Neural progenitor cell (in vitro differentiated cells): ENCODE measurements at regions not wholly inside any gene's neighbourhood (a gene's known extent, or its start where the extent isn't known, plus 50 kb on each side); places are given as distances from the start of the nearest gene placed in this dataset.

ENCODE experiments used
- CTCF ChIP-seq: fragments of 200-600 bp; sonication (generic); IDR thresholded peaks from 2 replicates; pipeline ENCODE4 v1.5.1; 2017; ENCODE audit warnings: antibody characterized with exemption, mild to moderate bottlenecking
- EZH2 ChIP-seq: fragments of 200-600 bp; sonication (generic); IDR thresholded peaks from 2 replicates; pipeline ENCODE4 v1.6.1; 2017; ENCODE audit warnings: antibody characterized with exemption, mild to moderate bottlenecking, moderate library complexity
- EZH2phosphoT487 ChIP-seq: fragments of 200-600 bp; sonication (generic); IDR thresholded peaks from 2 replicates; pipeline ENCODE4 v1.6.1; 2017; ENCODE audit warnings: antibody characterized with exemption

DNA sequence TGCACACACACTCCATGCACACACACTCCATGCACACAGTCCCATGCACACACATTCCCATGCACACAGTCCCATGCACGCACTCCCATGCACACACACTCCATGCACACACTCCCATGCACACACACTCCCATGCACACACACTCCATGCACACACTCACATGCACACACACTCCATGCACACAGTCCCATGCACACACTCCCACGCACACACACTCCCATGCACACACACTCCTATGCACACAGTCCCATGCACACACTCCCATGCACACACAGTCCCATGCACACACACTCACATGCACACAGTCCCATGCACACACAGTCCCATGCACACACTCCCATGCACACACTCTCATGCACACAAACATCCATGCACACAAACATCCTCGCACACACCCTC lies 168.4 kb downstream of the TTLL2 start:
- TF ChIP-seq CTCF (no peak), EZH2phosphoT487 (no peak), EZH2 (no peak)
